ENCODE measurements at regions not wholly inside any gene's neighbourhood (a gene's known extent, or its start where the extent isn't known, plus 50 kb on each side); places are given as distances from the start of the nearest gene placed in this dataset.

DNA sequence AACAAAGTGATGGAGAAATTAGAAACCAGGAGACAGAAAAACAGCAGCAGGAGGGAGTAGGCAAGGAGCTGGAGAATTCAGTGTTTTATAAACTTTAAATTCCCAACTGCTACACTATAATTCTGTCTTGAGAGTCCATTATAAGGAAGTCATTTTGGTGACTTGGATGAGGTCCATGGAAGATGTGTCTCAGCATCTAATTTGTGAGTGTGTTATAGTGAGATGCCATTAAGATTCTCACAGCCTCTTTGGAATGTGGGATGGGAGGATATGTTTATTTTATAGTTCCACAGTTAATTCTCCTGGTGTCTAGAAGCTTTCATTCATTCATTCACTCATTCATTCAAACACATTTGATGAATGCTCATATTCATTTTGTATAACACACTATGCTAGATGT is 206.0 kb upstream of the MYOCD start:
- Histone ChIP-seq H3K9me3 (no peaks in the 10 kb centered on the region), H3K4me3 (no peak overlapping the region), H3K36me3 (no peaks in the 10 kb centered on the region), H3K27me3 (no peaks in the 10 kb centered on the region), H3K4me1 (no peaks in the 10 kb centered on the region), H3K27ac (no peak overlapping the region)
- intact Hi-C loops (cut with DNase I), result no loop called here
- TF ChIP-seq, protein P1, sequence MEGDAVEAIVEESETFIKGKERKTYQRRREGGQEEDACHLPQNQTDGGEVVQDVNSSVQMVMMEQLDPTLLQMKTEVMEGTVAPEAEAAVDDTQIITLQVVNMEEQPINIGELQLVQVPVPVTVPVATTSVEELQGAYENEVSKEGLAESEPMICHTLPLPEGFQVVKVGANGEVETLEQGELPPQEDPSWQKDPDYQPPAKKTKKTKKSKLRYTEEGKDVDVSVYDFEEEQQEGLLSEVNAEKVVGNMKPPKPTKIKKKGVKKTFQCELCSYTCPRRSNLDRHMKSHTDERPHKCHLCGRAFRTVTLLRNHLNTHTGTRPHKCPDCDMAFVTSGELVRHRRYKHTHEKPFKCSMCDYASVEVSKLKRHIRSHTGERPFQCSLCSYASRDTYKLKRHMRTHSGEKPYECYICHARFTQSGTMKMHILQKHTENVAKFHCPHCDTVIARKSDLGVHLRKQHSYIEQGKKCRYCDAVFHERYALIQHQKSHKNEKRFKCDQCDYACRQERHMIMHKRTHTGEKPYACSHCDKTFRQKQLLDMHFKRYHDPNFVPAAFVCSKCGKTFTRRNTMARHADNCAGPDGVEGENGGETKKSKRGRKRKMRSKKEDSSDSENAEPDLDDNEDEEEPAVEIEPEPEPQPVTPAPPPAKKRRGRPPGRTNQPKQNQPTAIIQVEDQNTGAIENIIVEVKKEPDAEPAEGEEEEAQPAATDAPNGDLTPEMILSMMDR (IDR thresholded peaks at IDR 0.05), result no peak
- no peak for TF ChIP-seq POLR2A (IDR thresholded peaks at IDR 0.05)
- no peak for DNase-seq

DNA sequence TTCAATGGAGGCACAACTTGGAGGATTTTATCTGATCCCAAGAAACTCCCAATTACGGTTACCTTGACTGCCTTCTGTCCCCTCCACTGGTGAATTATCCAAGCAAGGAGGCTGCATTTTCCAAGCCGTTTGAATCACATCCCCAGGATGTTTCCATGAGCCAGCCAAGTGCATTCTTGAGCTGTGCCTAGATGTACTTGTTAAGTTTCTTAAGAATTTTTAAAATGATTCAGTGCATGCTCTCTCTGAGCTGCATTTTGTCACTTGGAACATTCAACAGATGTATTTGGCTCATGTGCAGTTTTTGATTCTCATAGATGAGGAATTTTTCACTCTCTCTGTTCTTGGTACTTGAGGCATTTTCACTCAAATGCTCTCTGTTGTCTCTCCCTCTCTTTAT is 202.6 kb upstream of the MYOCD start:
- TF ChIP-seq, protein P1 (IDR thresholded peaks at IDR 0.05), result no peak
- TF ChIP-seq POLR2A (IDR thresholded peaks at IDR 0.05), result no peak
- H3K27ac ChIP-seq, result peak overlapping the region in 1 of 4 donors; percentile 47
- WGBS, 2 donors, result 45% methylated on average over 2 of the region's 2 CpGs
- no peaks in the 10 kb centered on the region for H3K4me1 ChIP-seq
- intact Hi-C loops (cut with DNase I), result no loop called here
- no peaks in the 10 kb centered on the region for H3K9me3 ChIP-seq
- DNase-seq, result no peak
- H3K27me3 ChIP-seq, result no peaks in the 10 kb centered on the region
- H3K4me3 ChIP-seq, result no peak overlapping the region
- no peaks in the 10 kb centered on the region for H3K36me3 ChIP-seq

DNA sequence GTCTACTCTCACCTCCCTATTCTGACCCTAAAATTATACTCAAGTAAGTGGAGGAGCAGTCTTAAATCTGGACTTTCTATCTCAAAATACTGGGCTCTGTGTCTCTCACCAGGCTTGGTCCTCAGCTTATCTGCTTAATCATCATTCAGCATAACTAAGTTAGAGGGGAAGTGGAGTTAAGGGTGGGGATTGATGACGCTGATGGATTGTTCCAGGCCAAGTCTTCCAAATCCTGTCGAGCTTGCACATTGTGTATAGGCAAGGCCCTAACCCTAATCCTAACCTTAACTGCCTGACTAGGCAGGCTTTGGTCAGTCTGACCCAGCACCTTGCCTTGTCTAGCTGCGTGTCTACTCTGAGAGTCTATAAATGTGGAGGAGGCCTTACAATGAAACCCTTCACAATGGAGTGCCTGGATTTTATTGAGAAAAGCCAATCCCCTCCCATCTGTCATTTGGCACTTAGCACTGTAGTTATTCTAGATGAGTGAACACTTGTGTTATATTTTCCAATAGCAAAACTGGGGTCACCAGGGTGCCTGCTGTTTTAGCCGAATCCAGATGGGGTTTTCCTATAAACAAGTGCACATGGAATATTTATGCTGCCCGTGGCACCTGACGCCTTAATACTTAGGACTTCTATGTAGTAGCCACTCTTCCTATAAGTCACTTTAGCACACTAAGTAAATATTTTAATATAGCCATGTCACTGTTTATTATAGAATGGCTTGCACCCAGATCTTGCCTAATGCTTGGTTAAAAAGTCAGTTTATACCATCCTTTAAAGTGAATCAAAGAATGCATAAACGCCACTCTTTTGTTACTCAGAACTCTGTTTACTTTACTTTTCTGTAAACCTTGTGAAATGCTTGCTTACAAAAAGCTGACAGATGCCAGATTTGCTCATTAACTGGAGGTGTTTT is 193.2 kb upstream of the MYOCD start:
- peaks cover 0 to 3% (median 0%) of the 10 kb centered on the region in 3 donors for H3K4me1 ChIP-seq
- WGBS, 2 donors, result 54 to 58% methylated on average over 7 of the region's 7 CpGs
- no peaks in the 10 kb centered on the region for H3K27me3 ChIP-seq
- no peak for DNase-seq
- H3K36me3 ChIP-seq, result no peaks in the 10 kb centered on the region
- intact Hi-C loops (cut with DNase I), result no loop called here
- H3K9me3 ChIP-seq, result no peaks in the 10 kb centered on the region
- no peak overlapping the region for H3K4me3 ChIP-seq
- H3K27ac ChIP-seq, result peak overlapping the region in 2 of 4 donors; percentile 7 to 39
- no peak for TF ChIP-seq POLR2A (IDR thresholded peaks at IDR 0.05)
- TF ChIP-seq, protein P1 (IDR thresholded peaks at IDR 0.05), result no peak

DNA sequence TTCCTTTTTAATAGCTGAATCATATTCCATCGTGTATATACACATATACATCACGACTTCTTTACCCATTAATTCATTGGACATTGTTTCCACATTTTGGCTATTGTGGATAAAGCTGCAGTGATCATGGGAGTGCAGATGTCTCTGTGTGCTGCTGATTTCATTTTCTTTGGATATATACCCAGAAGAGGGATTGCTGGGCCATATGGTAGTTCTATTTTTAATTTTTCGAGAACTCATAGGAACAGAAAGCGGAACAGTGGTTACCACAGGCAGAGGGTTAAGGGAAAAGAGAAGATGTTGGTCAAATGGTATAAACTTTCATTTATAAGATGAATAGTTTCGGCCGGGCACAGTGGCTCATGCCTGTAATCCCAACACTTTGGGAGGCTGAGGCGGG is 187.4 kb upstream of the MYOCD start:
- Histone ChIP-seq H3K27ac (no peak overlapping the region), H3K9me3 (no peaks in the 10 kb centered on the region), H3K36me3 (no peaks in the 10 kb centered on the region), H3K27me3 (no peaks in the 10 kb centered on the region), H3K4me3 (no peak overlapping the region), H3K4me1 (no peaks in the 10 kb centered on the region)
- WGBS, 2 donors, result 83 to 90% methylated on average over 7 of the region's 7 CpGs
- intact Hi-C loops (cut with DNase I), result no loop called here
- no peak for TF ChIP-seq POLR2A (IDR thresholded peaks at IDR 0.05)
- TF ChIP-seq, protein P1 (IDR thresholded peaks at IDR 0.05), result no peak
- DNase-seq, result no peak

DNA sequence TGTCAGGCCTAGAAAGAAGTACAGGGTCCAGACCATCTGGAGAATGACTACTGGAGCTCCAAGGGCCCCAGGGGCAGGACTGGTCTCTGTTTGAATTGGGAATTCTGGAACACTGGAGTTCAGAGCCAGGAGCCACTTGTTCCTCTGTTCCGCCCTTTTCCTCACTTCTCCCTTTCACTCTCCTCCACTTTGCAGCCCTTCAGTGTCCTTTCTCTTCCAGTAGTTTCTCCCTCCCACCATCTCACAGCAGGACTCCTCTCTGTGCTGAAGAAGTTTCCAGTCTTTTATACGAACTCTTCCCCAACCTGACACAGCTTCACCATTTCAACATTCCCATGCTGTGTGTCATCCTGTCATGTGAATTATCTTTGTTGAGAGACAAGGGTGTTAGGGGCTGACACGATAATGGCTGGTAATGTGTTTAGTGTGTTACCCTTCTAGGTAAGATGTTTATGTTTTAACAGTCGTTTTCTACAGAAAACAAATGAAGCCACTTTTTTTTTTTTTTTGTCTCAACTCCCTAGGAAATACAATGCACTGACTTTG is 180.3 kb upstream of the MYOCD start:
- intact Hi-C loops (cut with DNase I), result no loop called here
- H3K4me3 ChIP-seq, result no peak overlapping the region
- TF ChIP-seq POLR2A (IDR thresholded peaks at IDR 0.05), result no peak
- TF ChIP-seq, protein P1 (IDR thresholded peaks at IDR 0.05), result no peak
- no peaks in the 10 kb centered on the region for H3K4me1 ChIP-seq
- H3K36me3 ChIP-seq, result no peaks in the 10 kb centered on the region
- WGBS, 2 donors, result 58 to 67% methylated on average over 4 of the region's 4 CpGs
- no peaks in the 10 kb centered on the region for H3K9me3 ChIP-seq
- H3K27ac ChIP-seq, result no peak overlapping the region
- H3K27me3 ChIP-seq, result no peaks in the 10 kb centered on the region
- no peak for DNase-seq
